T-helper 1 cell treated with Interleukin-12 subunit alpha and Interleukin-12 subunit beta and Interleukin-4 antibody, amounts not matched to agents 30 μg/mL and 1 μg/mL, for 36 hours (primary cell): ENCODE measurements at regions not wholly inside any gene's neighbourhood (a gene's known extent, or its start where the extent isn't known, plus 50 kb on each side); places are given as distances from the start of the nearest gene placed in this dataset.

Experiments used
- H3K27ac Mint-ChIP-seq: one replicate; pipeline ENCODE4 v1.8.0; 2021; ENCODE audit warnings: mild to moderate bottlenecking, mixed read lengths
- H3K27me3 Mint-ChIP-seq: one replicate; pipeline ENCODE4 v1.8.0; 2021; ENCODE audit warnings: low read depth, mixed read lengths
- H3K36me3 Mint-ChIP-seq: one replicate; pipeline ENCODE4 v1.8.0; 2021; ENCODE audit warnings: low read depth, mixed read lengths
- H3K4me1 Mint-ChIP-seq: one replicate; pipeline ENCODE4 v1.8.0; 2021; ENCODE audit warnings: low read depth, mixed read lengths
- H3K4me3 Mint-ChIP-seq: one replicate; pipeline ENCODE4 v1.8.0; 2021; ENCODE audit warnings: mild to moderate bottlenecking, moderate library complexity, mixed read lengths
- H3K9me3 Mint-ChIP-seq: one replicate; pipeline ENCODE4 v1.8.0; 2021; ENCODE audit warnings: mixed read lengths

DNA sequence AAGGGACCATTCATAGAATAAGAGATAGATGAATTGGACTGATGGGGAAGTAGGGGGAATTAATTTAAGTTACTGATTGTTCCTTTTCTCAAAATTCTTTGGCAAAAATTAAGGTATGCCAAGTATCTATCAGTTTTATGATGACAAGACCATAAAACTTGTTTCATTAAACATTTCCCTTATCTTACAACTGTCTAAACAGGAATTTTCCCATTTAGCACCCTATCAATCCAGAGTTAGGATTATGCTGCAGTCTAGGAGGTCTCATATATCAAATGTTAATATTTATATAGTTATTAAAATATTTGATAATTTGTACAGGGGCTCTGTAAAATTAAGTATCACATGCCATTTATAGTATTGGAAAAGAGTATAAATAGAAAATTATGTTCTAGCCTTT lies 51.5 kb upstream of the ARID1B start:
- Mint-ChIP-seq H3K9me3 (no peaks in the 10 kb centered on the region), H3K27me3 (peaks cover 17% of the 10 kb centered on the region), H3K36me3 (no peaks in the 10 kb centered on the region), H3K4me3 (no peak overlapping the region), H3K4me1 (no peaks in the 10 kb centered on the region), H3K27ac (no peak overlapping the region)

DNA sequence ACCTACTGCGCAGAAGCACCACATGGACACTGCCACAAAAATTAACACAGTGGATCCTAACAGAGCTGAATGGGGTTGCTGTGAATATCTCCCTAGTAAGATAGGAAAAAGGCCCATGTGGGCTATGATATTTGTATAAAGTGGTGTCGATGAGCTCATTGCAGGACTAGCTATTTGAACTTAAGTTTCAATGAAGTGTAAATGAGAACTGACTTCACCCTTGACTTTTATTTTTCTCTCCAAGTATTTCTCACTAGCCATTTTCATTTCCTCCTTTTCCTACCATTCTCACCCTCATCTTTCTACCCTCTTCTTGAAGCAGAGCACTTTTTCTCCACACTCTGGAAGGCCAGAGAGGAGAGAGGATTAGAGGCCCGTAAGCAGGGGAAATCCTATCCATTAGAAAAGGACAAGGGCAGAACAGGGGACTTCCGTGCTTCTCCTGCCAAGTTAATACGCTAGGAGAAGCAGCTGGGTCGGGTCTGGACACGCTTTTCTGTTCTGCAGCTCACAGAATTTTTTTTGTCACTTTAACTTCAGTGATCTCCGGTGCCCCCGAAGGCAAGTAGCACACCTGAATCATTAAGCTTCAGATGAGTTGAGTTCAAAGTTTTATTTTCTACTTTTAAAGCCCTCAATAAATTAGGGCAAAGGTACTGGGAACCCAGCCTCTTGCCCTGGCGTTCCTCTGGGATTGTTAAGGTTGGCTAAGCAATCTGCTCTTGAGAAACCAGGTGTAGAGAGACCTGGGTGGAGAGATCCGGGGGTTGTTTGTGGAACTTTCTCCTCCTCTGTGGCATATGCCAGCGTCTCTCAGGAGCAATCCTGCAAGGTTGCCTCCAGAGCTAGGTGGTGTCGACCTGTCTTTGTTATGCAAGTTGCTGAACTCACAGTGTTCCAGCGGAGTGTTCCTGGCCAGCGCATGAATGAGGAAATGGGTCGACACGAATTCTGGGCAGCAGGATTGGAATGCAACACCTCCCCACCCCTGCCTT lies 56.2 kb upstream of the ARID1B start:
- peaks cover 8% of the 10 kb centered on the region for H3K4me1 Mint-ChIP-seq
- H3K27ac Mint-ChIP-seq, result no peak overlapping the region
- no peak overlapping the region for H3K4me3 Mint-ChIP-seq
- H3K27me3 Mint-ChIP-seq, result no peaks in the 10 kb centered on the region
- no peaks in the 10 kb centered on the region for H3K9me3 Mint-ChIP-seq
- no peaks in the 10 kb centered on the region for H3K36me3 Mint-ChIP-seq

- H3K4me1 Mint-ChIP-seq, result peaks cover 8% of the 10 kb centered on the region
- peak overlapping the region; percentile 77 for H3K4me3 Mint-ChIP-seq
- H3K9me3 Mint-ChIP-seq, result no peaks in the 10 kb centered on the region
- no peaks in the 10 kb centered on the region for H3K36me3 Mint-ChIP-seq
- peaks cover 10% of the 10 kb centered on the region for H3K27me3 Mint-ChIP-seq
- peak overlapping the region; percentile 45 for H3K27ac Mint-ChIP-seq
These were observed 57.2 kb upstream of the ARID1B start for GRCh38 chr6:156719720-156720563.

DNA sequence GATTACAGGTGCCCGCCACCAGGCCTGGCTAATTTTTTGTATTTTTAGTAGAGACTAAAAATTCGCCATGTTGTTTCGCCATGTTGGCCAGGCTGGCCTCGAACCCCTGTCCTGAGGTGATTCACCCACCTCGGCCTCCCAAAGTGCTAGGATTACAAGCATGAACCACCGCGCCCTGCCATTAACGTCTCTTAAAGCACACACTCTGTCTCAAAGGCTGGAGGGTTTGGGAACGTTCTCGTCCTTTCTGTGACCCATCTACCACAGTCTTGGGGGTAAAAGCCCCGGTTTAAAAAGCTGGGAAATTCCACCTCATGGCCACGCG lies 57.8 kb upstream of the ARID1B start:
- H3K4me3 Mint-ChIP-seq, result peak overlapping the region; percentile 77
- no peak overlapping the region for H3K27ac Mint-ChIP-seq
- no peaks in the 10 kb centered on the region for H3K36me3 Mint-ChIP-seq
- peaks cover 8% of the 10 kb centered on the region for H3K4me1 Mint-ChIP-seq
- H3K27me3 Mint-ChIP-seq, result peaks cover 15% of the 10 kb centered on the region
- H3K9me3 Mint-ChIP-seq, result no peaks in the 10 kb centered on the region

DNA sequence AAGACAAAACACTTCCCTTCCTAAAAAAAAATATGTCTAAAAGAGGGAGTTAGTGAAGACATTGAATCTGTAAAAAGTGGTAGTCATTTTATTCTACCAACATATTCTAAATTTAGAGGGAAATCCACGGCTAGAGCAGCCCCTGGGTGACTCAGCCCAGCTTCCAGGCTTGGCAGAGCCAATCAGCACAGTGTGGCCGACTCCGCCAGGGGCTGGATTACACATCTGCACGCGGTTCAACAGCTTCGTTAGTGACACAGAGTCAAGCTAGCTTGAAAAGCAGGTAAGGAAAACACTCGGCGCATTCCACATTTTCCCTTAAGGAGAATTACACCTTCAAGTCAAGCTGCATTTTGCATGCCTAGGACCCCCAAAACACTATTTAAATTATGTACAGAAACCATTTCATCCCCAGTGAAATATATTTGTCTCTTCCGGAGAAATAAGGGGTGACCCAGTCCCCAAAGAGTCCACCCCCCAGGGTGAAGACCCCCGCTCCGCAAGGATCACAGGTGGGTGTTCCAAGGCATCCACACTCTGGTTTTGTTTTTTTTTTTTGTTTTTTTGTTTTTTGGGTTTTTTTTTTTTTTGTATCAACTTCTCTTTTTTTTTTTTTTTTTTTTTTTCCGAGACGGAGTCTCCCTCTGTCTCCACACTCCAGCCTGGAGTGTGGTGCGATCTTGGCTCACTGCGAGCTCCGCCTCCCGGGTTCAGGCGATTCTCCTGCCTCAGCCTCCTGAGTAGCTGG lies 58.4 kb upstream of the ARID1B start:
- H3K9me3 Mint-ChIP-seq, result no peaks in the 10 kb centered on the region
- no peak overlapping the region for H3K27ac Mint-ChIP-seq
- no peaks in the 10 kb centered on the region for H3K36me3 Mint-ChIP-seq
- peaks cover 8% of the 10 kb centered on the region for H3K4me1 Mint-ChIP-seq
- H3K4me3 Mint-ChIP-seq, result no peak overlapping the region
- peaks cover 18% of the 10 kb centered on the region for H3K27me3 Mint-ChIP-seq

- H3K27me3 Mint-ChIP-seq, result peaks cover 26% of the 10 kb centered on the region
- H3K4me3 Mint-ChIP-seq, result no peak overlapping the region
- H3K27ac Mint-ChIP-seq, result no peak overlapping the region
- no peaks in the 10 kb centered on the region for H3K36me3 Mint-ChIP-seq
- peaks cover 8% of the 10 kb centered on the region for H3K4me1 Mint-ChIP-seq
- no peaks in the 10 kb centered on the region for H3K9me3 Mint-ChIP-seq
These were observed 59.6 kb upstream of the ARID1B start for GRCh38 chr6:156717542-156717941.

GRCh38 chr6:156715839-156716238 lies 61.3 kb upstream of the ARID1B start:
- Mint-ChIP-seq H3K4me3 (no peak overlapping the region), H3K9me3 (no peaks in the 10 kb centered on the region), H3K36me3 (no peaks in the 10 kb centered on the region), H3K27me3 (peaks cover 35% of the 10 kb centered on the region), H3K4me1 (peaks cover 8% of the 10 kb centered on the region), H3K27ac (no peak overlapping the region)

DNA sequence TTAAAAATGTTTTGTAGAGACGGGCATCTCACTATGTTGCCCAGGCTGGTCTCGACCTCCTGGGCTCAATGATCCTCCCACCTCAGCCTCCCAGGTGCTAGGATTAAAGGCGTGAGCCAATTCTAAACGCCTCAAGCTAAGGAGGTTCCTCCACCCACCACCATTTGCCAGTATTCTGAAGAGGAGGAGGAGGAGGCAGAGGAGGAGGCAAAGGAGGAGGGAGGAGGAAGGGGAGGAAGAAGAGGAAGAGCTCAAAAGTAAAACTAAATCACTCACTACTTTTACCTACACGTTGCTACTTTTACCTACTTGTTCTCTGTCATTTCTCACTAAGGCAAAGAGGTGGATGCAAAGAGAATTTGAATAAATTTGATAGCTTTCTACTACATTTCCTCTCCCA lies 63.6 kb upstream of the ARID1B start:
- H3K27me3 Mint-ChIP-seq, result peaks cover 35% of the 10 kb centered on the region
- no peaks in the 10 kb centered on the region for H3K4me1 Mint-ChIP-seq
- H3K27ac Mint-ChIP-seq, result no peak overlapping the region
- H3K9me3 Mint-ChIP-seq, result no peaks in the 10 kb centered on the region
- H3K36me3 Mint-ChIP-seq, result no peaks in the 10 kb centered on the region
- no peak overlapping the region for H3K4me3 Mint-ChIP-seq

- no peaks in the 10 kb centered on the region for H3K9me3 Mint-ChIP-seq
- H3K27me3 Mint-ChIP-seq, result peaks cover 40% of the 10 kb centered on the region
These were observed 66.7 kb upstream of the ARID1B start for GRCh38 chr6:156710479-156710878.

DNA sequence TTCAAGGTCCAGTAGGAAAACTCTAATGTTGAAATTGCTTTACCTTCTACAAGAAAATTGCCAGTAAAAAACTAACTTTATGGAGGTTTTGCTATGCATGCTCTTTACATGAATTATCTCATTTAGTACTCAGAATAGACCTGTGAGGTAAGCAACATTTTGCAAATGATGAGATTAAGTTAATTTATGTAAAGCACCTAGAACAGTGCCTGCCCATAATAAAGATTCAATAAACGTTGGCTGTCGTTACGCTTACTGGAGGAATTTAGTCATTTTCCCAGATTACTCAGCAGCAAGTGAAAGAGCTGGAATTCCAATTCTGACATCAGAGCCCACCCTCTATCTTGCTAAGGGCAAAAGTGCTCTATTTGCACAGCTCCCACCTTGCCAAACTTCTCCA lies 69.4 kb upstream of the ARID1B start:
- Mint-ChIP-seq H3K36me3 (no peaks in the 10 kb centered on the region), H3K4me3 (no peak overlapping the region), H3K4me1 (no peaks in the 10 kb centered on the region), H3K9me3 (no peaks in the 10 kb centered on the region), H3K27ac (no peak overlapping the region), H3K27me3 (peaks cover 21% of the 10 kb centered on the region)

More at GRCh38 chr6:156710479-156710878, 66.7 kb upstream of the ARID1B start:
- no peaks in the 10 kb centered on the region for H3K4me1 Mint-ChIP-seq
- H3K4me3 Mint-ChIP-seq, result no peak overlapping the region
- no peaks in the 10 kb centered on the region for H3K36me3 Mint-ChIP-seq
- no peak overlapping the region for H3K27ac Mint-ChIP-seq

GRCh38 chr6:156703719-156704118 lies 73.5 kb upstream of the ARID1B start:
- Mint-ChIP-seq H3K36me3 (no peaks in the 10 kb centered on the region), H3K4me1 (peaks cover 8% of the 10 kb centered on the region), H3K27ac (no peak overlapping the region), H3K9me3 (no peaks in the 10 kb centered on the region), H3K27me3 (peaks cover 26% of the 10 kb centered on the region), H3K4me3 (no peak overlapping the region)

- Mint-ChIP-seq H3K4me1 (peaks cover 16% of the 10 kb centered on the region), H3K4me3 (no peak overlapping the region), H3K27ac (no peak overlapping the region), H3K36me3 (no peaks in the 10 kb centered on the region), H3K9me3 (no peaks in the 10 kb centered on the region), H3K27me3 (peaks cover 31% of the 10 kb centered on the region)
These were observed 75.2 kb upstream of the ARID1B start for GRCh38 chr6:156701966-156702365.

DNA sequence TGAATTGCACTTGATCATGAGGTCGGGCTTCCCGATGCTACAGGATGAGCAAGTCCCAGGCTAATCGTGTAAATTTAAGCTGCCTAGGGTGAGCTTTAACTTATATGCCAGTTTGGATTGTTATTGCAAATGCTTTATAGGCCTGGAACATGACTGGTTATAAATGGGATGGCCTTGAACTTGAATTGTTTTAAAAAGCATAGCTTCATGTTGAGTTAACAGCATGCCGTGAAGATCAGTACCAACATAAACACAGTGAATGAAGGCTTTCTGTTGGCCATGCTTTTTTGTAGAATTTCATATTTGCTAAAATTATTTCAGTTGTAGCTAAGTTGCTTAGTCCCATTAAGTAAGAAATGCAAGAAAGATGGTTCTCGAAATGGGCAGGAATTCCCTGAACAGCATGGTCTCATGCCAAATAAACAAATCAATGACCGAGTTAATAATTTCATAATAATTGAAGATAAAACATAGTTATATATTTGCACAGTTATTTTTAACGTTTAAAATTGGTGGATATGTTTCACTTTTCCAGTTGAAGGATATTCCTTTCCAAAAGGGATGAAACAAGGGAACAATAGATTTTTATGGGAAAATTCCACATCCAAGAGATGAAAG lies 76.6 kb upstream of the ARID1B start:
- H3K27ac Mint-ChIP-seq, result no peak overlapping the region
- H3K27me3 Mint-ChIP-seq, result peaks cover 26% of the 10 kb centered on the region
- H3K9me3 Mint-ChIP-seq, result no peaks in the 10 kb centered on the region
- H3K4me1 Mint-ChIP-seq, result peaks cover 19% of the 10 kb centered on the region
- no peak overlapping the region for H3K4me3 Mint-ChIP-seq
- no peaks in the 10 kb centered on the region for H3K36me3 Mint-ChIP-seq

GRCh38 chr6:156699935-156700334 lies 77.2 kb upstream of the ARID1B start:
- H3K9me3 Mint-ChIP-seq, result no peaks in the 10 kb centered on the region
- H3K27me3 Mint-ChIP-seq, result peaks cover 25% of the 10 kb centered on the region
- H3K4me1 Mint-ChIP-seq, result peaks cover 19% of the 10 kb centered on the region
- no peaks in the 10 kb centered on the region for H3K36me3 Mint-ChIP-seq
- no peak overlapping the region for H3K27ac Mint-ChIP-seq
- no peak overlapping the region for H3K4me3 Mint-ChIP-seq
